GM18505 (cell line): ENCODE measurements at regions not wholly inside any gene's neighbourhood (a gene's known extent, or its start where the extent isn't known, plus 50 kb on each side); places are given as distances from the start of the nearest gene placed in this dataset.

Experiments
- ATAC-seq: cut with Tn5 transposase; IDR thresholded peaks from one replicate; pipeline ENCODE4 v1.9.1; 2021; ENCODE audit not compliant: unreplicated experiment
- POLR2A ChIP-seq: IDR thresholded peaks from 4 replicates; pipeline ENCODE4 v1.6.1; 2011; ENCODE audit warnings: borderline replicate concordance; ENCODE audit not compliant: insufficient read depth, insufficient read length; ENCODE audit errors: extremely low read depth

DNA sequence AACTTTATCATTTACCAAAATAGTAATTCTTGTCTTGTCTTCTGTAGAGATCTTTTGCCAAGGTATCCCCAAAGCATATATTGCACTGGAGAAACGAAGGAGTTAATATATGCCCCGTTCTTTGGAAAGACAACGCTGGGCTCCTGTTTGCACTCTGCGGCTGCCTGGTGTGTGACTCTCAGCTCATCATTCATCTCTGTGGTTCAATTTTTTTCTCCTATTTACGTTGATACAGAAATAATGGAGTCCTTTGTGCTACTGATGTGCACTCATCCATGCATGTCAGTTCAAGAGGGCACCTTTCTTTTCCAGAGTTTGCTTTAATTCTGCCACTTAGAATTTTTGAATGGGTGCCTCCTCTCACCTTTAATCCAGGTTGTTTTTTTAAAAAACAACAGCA is 655.5 kb downstream of the DCDC2C start:
- no peak for ATAC-seq
- no peak for TF ChIP-seq POLR2A

DNA sequence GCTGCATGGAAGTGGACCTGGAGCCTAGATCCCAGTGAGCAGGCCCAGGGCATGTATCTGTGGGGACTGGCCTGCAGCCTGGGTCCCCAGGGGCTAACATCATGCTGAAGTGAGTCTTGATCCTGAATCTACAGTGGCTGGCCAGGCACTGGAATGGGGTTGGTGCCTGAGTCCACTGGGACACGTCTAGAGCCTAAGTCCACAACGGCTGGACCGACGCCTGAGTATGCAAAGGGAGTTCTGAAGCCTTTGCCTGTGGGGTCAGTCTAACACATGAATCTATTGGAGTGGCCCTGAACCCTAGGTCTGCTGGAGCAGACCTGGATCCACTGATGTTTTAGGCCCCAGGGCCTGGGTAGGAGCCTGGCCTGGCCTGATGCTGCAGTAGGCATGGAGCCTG is 665.5 kb downstream of the DCDC2C start:
- ATAC-seq = no peak
- TF ChIP-seq POLR2A = no peak

DNA sequence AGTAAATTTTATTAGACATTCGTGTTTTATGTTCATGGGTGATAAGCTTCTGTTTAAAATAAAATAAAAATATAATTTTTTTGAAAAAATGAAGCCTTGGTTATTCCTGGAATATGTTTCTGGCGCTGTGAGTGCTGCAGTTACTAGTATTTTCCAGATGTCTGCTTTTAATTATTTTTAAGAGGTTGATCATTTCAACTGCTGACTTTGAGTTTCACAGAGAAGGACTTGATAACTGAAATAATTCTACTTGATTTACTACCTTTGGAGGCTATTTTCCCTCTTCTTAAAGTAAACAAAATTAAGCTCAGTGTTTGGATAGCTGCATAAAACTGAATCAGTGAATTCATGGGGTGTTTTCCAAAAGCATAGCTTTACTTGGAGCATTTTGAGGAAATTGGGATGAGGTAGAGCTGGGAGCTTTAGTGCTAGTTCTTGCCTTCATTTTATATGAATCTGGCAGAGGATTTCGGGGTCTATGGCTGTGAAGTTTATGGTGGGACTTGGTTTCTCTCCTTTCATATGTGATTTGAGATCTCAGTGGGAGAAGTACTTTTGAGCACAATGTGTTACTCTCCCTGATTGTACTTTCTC is 666.5 kb downstream of the DCDC2C start:
- TF ChIP-seq POLR2A = no peak
- ATAC-seq = no peak

DNA sequence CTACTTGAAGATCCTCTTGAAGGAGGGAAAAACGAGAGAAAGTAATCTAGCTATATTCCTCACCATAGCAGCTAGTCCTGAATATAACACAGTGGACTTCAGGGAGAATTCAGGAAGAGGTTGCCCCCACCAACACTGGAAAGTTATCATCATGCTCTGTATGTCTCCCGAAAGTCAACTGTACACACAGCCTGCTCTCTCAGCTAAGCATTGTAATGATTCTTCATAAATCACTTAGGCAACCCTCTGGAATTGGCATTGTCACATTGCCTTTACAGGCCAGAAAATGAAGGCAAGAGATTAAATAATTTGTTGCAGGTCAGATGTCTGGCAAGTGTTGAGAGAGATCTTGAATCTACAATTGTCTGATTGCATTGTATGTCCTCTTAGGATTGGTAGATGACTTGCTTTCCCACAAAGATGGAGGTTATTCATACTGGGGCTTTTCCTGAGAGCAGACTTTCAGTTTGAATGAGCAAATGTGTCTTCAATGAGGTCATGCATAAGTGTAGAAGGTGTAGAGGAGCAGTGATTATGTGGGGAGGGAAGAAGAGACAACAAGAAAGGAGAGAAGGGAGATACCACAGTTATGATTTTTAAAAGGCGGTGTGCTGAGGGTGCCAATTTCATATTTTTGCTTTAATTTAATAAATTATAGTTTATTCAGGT is 667.2 kb downstream of the DCDC2C start:
- no peak for TF ChIP-seq POLR2A

DNA sequence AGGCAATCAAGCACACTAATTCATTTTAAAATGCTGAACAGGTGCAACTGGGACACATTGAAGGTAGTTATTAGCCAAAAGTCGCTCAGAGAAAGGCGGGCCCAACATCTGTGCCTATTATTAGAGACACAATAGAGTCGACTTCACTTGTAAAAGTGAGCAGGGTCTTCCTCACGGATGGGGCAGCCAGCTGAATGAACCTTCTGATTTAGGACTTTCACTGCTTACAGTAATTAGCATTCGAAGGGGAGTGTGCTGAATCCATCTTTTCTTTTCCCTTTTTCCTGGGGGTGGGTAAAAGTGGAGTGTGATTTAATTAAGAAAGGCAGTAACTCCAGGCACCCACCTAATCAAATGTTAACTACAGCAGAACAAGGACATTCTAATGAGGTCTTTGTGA is 677.7 kb downstream of the DCDC2C start:
- TF ChIP-seq POLR2A = no peak
- ATAC-seq = no peak

More for the DNA sequence above, 667.2 kb downstream of the DCDC2C start:
- ATAC-seq = no peak

DNA sequence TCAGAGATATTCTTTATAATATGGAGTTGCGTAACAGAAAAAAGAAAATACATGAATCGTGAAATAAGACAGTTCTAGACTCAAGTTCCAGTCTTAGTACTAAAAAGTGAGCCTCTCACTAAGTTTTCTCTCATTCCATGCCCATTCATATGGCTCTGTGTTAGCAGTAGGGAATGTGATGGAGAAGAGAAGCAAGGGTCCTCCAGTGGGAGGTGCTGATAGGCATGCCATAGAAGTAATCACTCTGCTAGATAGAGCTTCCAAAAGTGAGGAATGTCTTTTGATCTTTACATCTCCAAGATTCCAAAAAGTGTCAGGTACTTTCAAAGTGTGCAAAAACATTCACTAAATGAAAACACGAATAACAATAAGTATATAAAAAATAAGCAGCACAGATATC is 678.4 kb downstream of the DCDC2C start:
- no peak for ATAC-seq
- no peak for TF ChIP-seq POLR2A

DNA sequence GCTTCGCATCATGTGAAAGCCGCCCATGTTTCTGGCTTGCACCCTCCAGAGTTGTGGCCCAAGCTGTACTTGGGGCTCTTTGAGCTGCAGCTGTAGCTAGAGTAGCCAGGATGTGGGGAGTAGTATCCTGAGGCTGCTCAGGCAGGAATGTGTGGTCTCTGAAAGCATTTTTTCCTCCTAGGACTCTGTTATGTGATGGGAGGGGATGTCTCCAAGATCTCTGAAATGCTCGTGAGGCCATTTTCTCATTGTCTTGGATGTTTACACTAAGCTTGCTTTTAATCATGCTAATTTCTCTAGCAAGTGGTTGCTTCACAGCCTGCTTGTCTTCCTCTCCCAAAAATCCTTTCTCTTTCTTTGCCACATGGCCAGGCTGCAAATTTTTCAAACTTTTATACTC is 687.6 kb downstream of the DCDC2C start:
- no peak for TF ChIP-seq POLR2A
- no peak for ATAC-seq

DNA sequence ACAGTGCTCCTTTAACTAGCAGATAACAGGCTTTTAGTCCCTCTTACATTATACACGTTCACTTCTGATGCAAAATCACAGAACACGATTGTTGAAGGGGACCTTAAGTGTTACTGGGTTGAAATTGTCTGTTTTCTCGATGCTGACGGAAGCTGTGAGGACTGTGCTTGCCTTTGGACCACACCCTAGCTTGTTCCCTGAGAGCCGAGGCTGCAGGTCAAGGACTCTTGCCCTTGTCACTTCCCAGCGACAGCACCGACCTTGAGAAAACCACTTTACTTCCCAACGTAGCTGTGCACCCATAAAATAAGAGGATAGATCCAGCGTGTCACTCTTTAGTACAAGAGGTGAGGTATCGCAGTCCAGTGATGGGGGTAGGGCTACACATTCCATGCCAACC is 701.0 kb downstream of the DCDC2C start:
- no peak for TF ChIP-seq POLR2A
- no peak for ATAC-seq

DNA sequence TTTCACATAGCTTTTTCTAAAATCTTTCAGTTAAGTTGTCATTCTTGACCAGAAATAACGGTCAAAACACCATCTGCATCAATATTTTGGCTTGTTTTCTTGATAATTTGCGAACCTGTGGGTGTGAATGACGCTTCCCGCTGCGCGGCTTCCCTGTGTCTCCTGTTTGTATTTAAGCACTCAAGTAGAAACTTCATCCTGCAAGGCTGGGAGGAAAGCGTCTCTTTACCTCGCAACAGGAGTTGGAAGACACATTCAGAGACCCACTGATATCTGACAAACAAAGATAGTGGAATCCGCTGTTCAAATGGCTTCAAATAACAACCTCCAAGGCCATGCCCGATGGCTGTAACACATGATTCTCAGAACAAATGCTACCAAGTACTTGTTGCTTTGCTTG is 704.9 kb downstream of the DCDC2C start:
- TF ChIP-seq POLR2A = no peak

DNA sequence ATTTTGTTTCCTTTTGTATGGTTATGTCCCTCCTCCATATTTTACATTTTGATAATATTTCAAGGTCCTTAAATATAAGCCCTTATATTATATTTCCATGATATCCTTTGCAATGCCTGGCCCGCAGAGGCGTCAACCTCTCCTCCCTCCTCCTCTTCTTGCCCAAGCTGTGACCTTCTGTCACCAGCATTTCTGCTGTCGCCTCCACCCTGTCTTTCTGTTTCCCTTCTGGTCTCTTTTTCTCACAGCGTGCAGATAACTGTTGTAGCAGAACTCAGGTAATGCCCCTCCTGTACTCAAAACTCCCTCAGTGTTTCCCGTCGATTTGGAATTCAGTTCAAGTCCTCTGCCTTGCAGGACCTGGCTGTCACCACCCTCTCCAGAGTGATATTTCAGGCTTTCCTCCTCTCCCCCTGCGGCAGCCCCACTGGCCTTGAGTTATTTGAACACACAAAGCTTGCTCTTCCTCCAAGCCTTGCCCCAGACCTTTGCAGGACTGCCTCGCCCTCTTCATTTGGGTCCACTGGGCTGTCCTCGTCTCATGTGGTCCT is 709.3 kb downstream of the DCDC2C start:
- ATAC-seq = no peak
- TF ChIP-seq POLR2A = no peak

More for the DNA sequence above, 704.9 kb downstream of the DCDC2C start:
- no peak for ATAC-seq

DNA sequence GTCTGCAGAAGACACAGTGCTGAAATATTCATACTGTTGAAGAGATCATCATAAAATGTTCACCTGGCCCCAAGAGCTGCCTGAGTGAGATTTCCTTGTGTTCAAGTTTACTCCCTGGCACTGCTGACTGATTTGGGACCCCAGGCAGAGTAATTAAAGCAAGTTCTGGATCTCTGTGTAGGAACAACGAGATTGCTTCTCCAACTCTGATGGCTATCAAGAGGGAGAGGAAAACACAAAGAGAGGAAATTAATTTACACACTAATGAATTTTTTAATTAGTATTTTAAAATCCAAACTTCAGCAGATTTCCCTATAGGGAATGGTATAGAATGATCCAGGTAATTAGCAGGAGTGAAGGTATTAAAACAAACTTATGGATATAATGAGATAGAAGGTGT is 711.8 kb downstream of the DCDC2C start:
- TF ChIP-seq POLR2A = no peak
- ATAC-seq = no peak

DNA sequence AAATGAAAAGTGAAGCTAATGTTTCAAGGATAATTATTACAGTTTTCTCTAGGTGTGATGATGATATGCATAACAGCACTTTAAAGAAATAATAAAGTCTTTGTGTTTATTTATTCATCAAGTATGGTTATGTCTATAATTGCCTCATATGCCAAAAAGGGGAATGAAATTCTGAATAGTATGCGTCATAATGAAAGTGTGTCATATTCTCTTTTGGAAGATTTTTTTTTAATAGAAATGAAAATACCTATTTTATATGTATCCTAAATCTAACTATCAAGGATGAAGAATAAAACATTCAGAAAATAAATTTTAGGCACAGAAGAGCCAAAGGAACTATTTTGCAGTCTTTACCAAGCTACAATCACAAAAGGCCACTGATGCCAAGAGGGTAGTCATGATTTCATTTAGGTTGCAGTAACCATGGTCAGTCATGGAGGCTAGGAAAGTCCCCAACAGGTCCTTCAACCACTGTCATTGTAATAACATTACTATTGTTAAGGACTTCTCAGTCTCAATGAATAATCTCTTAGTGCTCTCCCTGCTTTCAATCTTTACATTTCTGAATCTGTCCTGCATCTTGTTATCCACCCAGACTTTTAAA is 712.5 kb downstream of the DCDC2C start:
- no peak for ATAC-seq
- no peak for TF ChIP-seq POLR2A

DNA sequence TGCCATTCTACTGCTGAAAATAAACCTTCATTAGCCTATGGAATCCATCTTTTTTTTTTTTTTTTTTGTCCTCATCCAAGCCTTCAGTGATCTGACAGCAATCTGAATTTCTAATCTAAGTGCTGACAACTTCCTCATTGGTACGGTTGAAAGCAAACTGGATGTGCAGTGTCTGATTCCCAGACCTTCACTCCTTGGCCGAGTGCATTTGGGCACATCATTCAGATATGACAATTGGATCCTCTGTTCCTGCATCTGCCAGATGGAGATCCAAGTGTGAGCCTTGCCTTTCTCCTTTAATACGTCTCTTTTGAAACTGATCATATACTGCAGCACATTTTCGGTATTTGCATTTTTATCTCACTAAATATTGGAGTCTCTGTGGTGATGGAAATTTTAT is 713.1 kb downstream of the DCDC2C start:
- ATAC-seq = no peak
- TF ChIP-seq POLR2A = no peak

DNA sequence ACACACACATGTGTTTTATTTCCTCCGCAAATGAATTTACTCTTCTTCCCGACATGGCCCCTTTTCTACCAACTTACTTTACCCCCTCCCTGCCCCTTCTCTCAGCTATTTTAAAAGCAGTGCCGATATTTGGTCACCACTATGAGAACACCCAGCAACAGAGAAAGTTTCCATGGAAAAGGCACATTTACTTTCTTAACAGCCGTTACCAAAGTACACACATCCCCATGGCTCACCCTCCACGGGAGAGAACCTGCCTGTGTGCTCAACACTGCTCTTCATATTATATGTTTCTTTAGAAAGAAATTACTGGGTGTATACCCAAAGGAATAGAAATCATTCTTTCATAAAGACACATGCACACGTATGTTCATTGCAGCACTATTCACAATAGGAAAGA is 714.4 kb downstream of the DCDC2C start:
- TF ChIP-seq POLR2A = no peak
- no peak for ATAC-seq
